ENCODE measurements at regions not wholly inside any gene's neighbourhood (a gene's known extent, or its start where the extent isn't known, plus 50 kb on each side); places are given as distances from the start of the nearest gene placed in this dataset.

GRCh38 chr12:71071536-71072097, 86.2 kb downstream of the TSPAN8 start:
- CTCF ChIA-PET: no interaction called here
- no peak for TF ChIP-seq CTCF (IDR thresholded peaks at IDR 0.05; ENCODE audit: control extremely low read depth, extremely low read depth, low read depth, missing control alignments)
- DNase-seq (ENCODE audit: extremely low spot score): no peak
- POLR2A ChIA-PET: no interaction called here

- POLR2A ChIA-PET: no interaction called here
- no peak for DNase-seq (ENCODE audit: extremely low spot score)
- TF ChIP-seq CTCF (IDR thresholded peaks at IDR 0.05; ENCODE audit: control extremely low read depth, extremely low read depth, low read depth, missing control alignments): no peak
- CTCF ChIA-PET: no interaction called here
These were observed 87.2 kb downstream of the TSPAN8 start for GRCh38 chr12:71070416-71071128.

GRCh38 chr12:71069311-71069710, 88.5 kb downstream of the TSPAN8 start:
- TF ChIP-seq CTCF (IDR thresholded peaks at IDR 0.05; ENCODE audit: control extremely low read depth, extremely low read depth, low read depth, missing control alignments): no peak
- ChIA-PET POLR2A (no interaction called here), CTCF (no interaction called here)
- DNase-seq (ENCODE audit: extremely low spot score): no peak

- POLR2A ChIA-PET: no interaction called here
- CTCF ChIA-PET: no interaction called here
- DNase-seq (ENCODE audit: extremely low spot score): no peak
- TF ChIP-seq CTCF (IDR thresholded peaks at IDR 0.05; ENCODE audit: control extremely low read depth, extremely low read depth, low read depth, missing control alignments): no peak
These were observed 94.7 kb downstream of the TSPAN8 start for GRCh38 chr12:71063087-71063486.

GRCh38 chr12:71061451-71061850, 96.3 kb downstream of the TSPAN8 start:
- no peak for TF ChIP-seq CTCF (IDR thresholded peaks at IDR 0.05; ENCODE audit: control extremely low read depth, extremely low read depth, low read depth, missing control alignments)
- CTCF ChIA-PET: no interaction called here
- no peak for DNase-seq (ENCODE audit: extremely low spot score)
- POLR2A ChIA-PET: no interaction called here

GRCh38 chr12:71060426-71060825, 97.4 kb downstream of the TSPAN8 start:
- ChIA-PET CTCF (no interaction called here), POLR2A (no interaction called here)
- TF ChIP-seq CTCF (IDR thresholded peaks at IDR 0.05; ENCODE audit: control extremely low read depth, extremely low read depth, low read depth, missing control alignments): no peak
- no peak for DNase-seq (ENCODE audit: extremely low spot score)
